ENCODE measurements at regions not wholly inside any gene's neighbourhood (a gene's known extent, or its start where the extent isn't known, plus 50 kb on each side); places are given as distances from the start of the nearest gene placed in this dataset.
A peak's percentile ranks its signal among the peaks of the same experiment; 100 is the strongest.

- ATAC-seq (no peak), DNase-seq (ENCODE audit: low spot score) (no peak)
- intact Hi-C loops (cut with DNase I) = no loop called here
Measured at GRCh38 chr3:64940596-64941348, 253.0 kb upstream of the ADAMTS9 start.

GRCh38 chr3:64939747-64940450, 252.1 kb upstream of the ADAMTS9 start:
- ATAC-seq = no peak
- DNase-seq (ENCODE audit: low spot score) = no peak
- intact Hi-C loops (cut with DNase I) = no loop called here

- no peak for ATAC-seq
- DNase-seq (ENCODE audit: low spot score) = no peak
- intact Hi-C loops (cut with DNase I) = no loop called here
Measured at GRCh38 chr3:64939309-64939708, 251.5 kb upstream of the ADAMTS9 start.

- intact Hi-C loops (cut with DNase I) = no loop called here
- no peak for DNase-seq (ENCODE audit: low spot score)
- ATAC-seq = peak; percentile 40
Measured at GRCh38 chr3:64936556-64936955, 248.8 kb upstream of the ADAMTS9 start.

- intact Hi-C loops (cut with DNase I) = no loop called here
- no peak for ATAC-seq
Measured at GRCh38 chr3:64935971-64936370, 248.2 kb upstream of the ADAMTS9 start.

GRCh38 chr3:64932666-64933342, 245.0 kb upstream of the ADAMTS9 start:
- DNase-seq (ENCODE audit: low spot score) (no peak), ATAC-seq (no peak)
- intact Hi-C loops (cut with DNase I) = no loop called here

More at GRCh38 chr3:64935971-64936370, 248.2 kb upstream of the ADAMTS9 start:
- DNase-seq (ENCODE audit: low spot score) = no peak

- no peak for ATAC-seq
- DNase-seq (ENCODE audit: low spot score) = no peak
- intact Hi-C loops (cut with DNase I) = no loop called here
Measured at GRCh38 chr3:64932016-64932518, 244.3 kb upstream of the ADAMTS9 start.

- no peak for ATAC-seq
- DNase-seq (ENCODE audit: low spot score) = no peak
- intact Hi-C loops (cut with DNase I) = no loop called here
Measured at GRCh38 chr3:64930891-64931290, 243.1 kb upstream of the ADAMTS9 start.

GRCh38 chr3:64928683-64929082, 240.9 kb upstream of the ADAMTS9 start:
- no peak for DNase-seq (ENCODE audit: low spot score)
- intact Hi-C loops (cut with DNase I) = no loop called here
- no peak for ATAC-seq

GRCh38 chr3:64927689-64928088, 239.9 kb upstream of the ADAMTS9 start:
- no peak for DNase-seq (ENCODE audit: low spot score)
- intact Hi-C loops (cut with DNase I) = no loop called here
- no peak for ATAC-seq

GRCh38 chr3:64925575-64925974, 237.8 kb upstream of the ADAMTS9 start:
- intact Hi-C loops (cut with DNase I) = no loop called here
- DNase-seq (ENCODE audit: low spot score) = no peak

GRCh38 chr3:64924961-64925360, 237.2 kb upstream of the ADAMTS9 start:
- intact Hi-C loops (cut with DNase I) = no loop called here

More at GRCh38 chr3:64925575-64925974, 237.8 kb upstream of the ADAMTS9 start:
- ATAC-seq = no peak

GRCh38 chr3:64922213-64922612, 234.4 kb upstream of the ADAMTS9 start:
- intact Hi-C loops (cut with DNase I) = no loop called here
- DNase-seq (ENCODE audit: low spot score) (no peak), ATAC-seq (no peak)

More at GRCh38 chr3:64924961-64925360, 237.2 kb upstream of the ADAMTS9 start:
- DNase-seq (ENCODE audit: low spot score) = no peak
- no peak for ATAC-seq

- ATAC-seq (no peak), DNase-seq (ENCODE audit: low spot score) (no peak)
- intact Hi-C loops (cut with DNase I) = no loop called here
Measured at GRCh38 chr3:64921281-64922065, 233.7 kb upstream of the ADAMTS9 start.

- intact Hi-C loops (cut with DNase I) = no loop called here
- DNase-seq (ENCODE audit: low spot score) = no peak
- no peak for ATAC-seq
Measured at GRCh38 chr3:64919934-64920333, 232.1 kb upstream of the ADAMTS9 start.

GRCh38 chr3:64918989-64919388, 231.2 kb upstream of the ADAMTS9 start:
- intact Hi-C loops (cut with DNase I) = no loop called here
- no peak for DNase-seq (ENCODE audit: low spot score)
- ATAC-seq = no peak

- ATAC-seq (no peak), DNase-seq (ENCODE audit: low spot score) (no peak)
- intact Hi-C loops (cut with DNase I) = no loop called here
Measured at GRCh38 chr3:64917914-64918453, 230.2 kb upstream of the ADAMTS9 start.

- no peak for ATAC-seq
Measured at GRCh38 chr3:64916937-64917336, 229.1 kb upstream of the ADAMTS9 start.

More at GRCh38 chr3:64916937-64917336, 229.1 kb upstream of the ADAMTS9 start:
- DNase-seq (ENCODE audit: low spot score) = no peak
- intact Hi-C loops (cut with DNase I) = no loop called here

All from sciatic nerve (tissue), 2 donors.